ENCODE measurements at regions not wholly inside any gene's neighbourhood (a gene's known extent, or its start where the extent isn't known, plus 50 kb on each side); places are given as distances from the start of the nearest gene placed in this dataset.

GRCh38 chr5:118451697-118452247 lies 536.6 kb downstream of the DTWD2 start:
- no peak for TF ChIP-seq CTCF (IDR thresholded peaks at IDR 0.05; ENCODE audit: control insufficient read depth, insufficient read depth, low read depth, low read length, missing control alignments)
- DNase-seq (ENCODE audit: low read depth), result no peak
- H3K4me3 ChIP-seq (ENCODE audit: control insufficient read depth, low read depth, low read length), result no peak overlapping the region

GRCh38 chr5:118450554-118451332 lies 537.6 kb downstream of the DTWD2 start:
- DNase-seq (ENCODE audit: low read depth), result no peak
- no peak for TF ChIP-seq CTCF (IDR thresholded peaks at IDR 0.05; ENCODE audit: control insufficient read depth, insufficient read depth, low read depth, low read length, missing control alignments)

GRCh38 chr5:118447350-118447749 lies 541.0 kb downstream of the DTWD2 start:
- DNase-seq (ENCODE audit: low read depth), result no peak
- no peak overlapping the region for H3K4me3 ChIP-seq (ENCODE audit: control insufficient read depth, low read depth, low read length)
- no peak for TF ChIP-seq CTCF (IDR thresholded peaks at IDR 0.05; ENCODE audit: control insufficient read depth, insufficient read depth, low read depth, low read length, missing control alignments)

More at GRCh38 chr5:118450554-118451332, 537.6 kb downstream of the DTWD2 start:
- no peak overlapping the region for H3K4me3 ChIP-seq (ENCODE audit: control insufficient read depth, low read depth, low read length)

- DNase-seq (ENCODE audit: low read depth), result no peak
- no peak for TF ChIP-seq CTCF (IDR thresholded peaks at IDR 0.05; ENCODE audit: control insufficient read depth, insufficient read depth, low read depth, low read length, missing control alignments)
- no peak overlapping the region for H3K4me3 ChIP-seq (ENCODE audit: control insufficient read depth, low read depth, low read length)
Observed at GRCh38 chr5:118441956-118442355, 546.4 kb downstream of the DTWD2 start.

GRCh38 chr5:118441034-118441433 lies 547.3 kb downstream of the DTWD2 start:
- no peak for TF ChIP-seq CTCF (IDR thresholded peaks at IDR 0.05; ENCODE audit: control insufficient read depth, insufficient read depth, low read depth, low read length, missing control alignments)
- H3K4me3 ChIP-seq (ENCODE audit: control insufficient read depth, low read depth, low read length), result no peak overlapping the region
- no peak for DNase-seq (ENCODE audit: low read depth)

- no peak for TF ChIP-seq CTCF (IDR thresholded peaks at IDR 0.05; ENCODE audit: control insufficient read depth, insufficient read depth, low read depth, low read length, missing control alignments)
- no peak for DNase-seq (ENCODE audit: low read depth)
Observed at GRCh38 chr5:118440496-118440895, 547.9 kb downstream of the DTWD2 start.

More at GRCh38 chr5:118440496-118440895, 547.9 kb downstream of the DTWD2 start:
- H3K4me3 ChIP-seq (ENCODE audit: control insufficient read depth, low read depth, low read length), result no peak overlapping the region
